OCI-LY3 (cell line): ENCODE measurements at regions not wholly inside any gene's neighbourhood (a gene's known extent, or its start where the extent isn't known, plus 50 kb on each side); places are given as distances from the start of the nearest gene placed in this dataset.

Experiments
- EZH2phosphoT487 ChIP-seq: fragments of 200-600 bp; shearing (Covaris generic); IDR thresholded peaks from 2 replicates; pipeline ENCODE4 v1.6.1; 2018; ENCODE audit warnings: antibody characterized with exemption, mixed run types, low read depth
- TF ChIP-seq, protein P1 (sequence below): fragments of 200-600, 300-600 bp; sonication (generic); IDR thresholded peaks from 2 replicates; pipeline ENCODE4 v1.5.1; 2014; ENCODE audit warnings: antibody characterized with exemption, low read length, low read depth

DNA sequence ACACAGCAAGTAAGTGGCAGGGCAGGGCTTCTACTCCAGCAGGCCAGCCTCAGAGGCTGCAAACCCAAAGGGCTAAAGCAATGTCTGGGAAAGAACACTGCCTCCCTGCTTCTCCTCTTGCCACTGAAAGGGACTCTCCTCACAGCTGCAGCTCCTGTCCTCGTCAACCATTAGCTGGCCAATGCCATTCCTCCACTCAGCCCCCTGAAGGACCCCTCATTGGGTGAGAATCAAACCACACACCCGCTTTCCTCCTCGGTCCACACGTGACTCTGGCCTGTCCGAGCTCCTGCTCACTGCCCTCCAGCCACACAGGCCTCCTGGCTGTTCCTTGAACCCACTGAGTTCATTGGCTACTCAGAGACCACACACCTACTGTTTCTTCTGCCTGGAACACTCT, 253.7 kb upstream of the TLE3 start:
- TF ChIP-seq, protein P1, sequence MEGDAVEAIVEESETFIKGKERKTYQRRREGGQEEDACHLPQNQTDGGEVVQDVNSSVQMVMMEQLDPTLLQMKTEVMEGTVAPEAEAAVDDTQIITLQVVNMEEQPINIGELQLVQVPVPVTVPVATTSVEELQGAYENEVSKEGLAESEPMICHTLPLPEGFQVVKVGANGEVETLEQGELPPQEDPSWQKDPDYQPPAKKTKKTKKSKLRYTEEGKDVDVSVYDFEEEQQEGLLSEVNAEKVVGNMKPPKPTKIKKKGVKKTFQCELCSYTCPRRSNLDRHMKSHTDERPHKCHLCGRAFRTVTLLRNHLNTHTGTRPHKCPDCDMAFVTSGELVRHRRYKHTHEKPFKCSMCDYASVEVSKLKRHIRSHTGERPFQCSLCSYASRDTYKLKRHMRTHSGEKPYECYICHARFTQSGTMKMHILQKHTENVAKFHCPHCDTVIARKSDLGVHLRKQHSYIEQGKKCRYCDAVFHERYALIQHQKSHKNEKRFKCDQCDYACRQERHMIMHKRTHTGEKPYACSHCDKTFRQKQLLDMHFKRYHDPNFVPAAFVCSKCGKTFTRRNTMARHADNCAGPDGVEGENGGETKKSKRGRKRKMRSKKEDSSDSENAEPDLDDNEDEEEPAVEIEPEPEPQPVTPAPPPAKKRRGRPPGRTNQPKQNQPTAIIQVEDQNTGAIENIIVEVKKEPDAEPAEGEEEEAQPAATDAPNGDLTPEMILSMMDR: no peak
- no peak for TF ChIP-seq EZH2phosphoT487
